GM12892 (cell line): ENCODE measurements at regions not wholly inside any gene's neighbourhood (a gene's known extent, or its start where the extent isn't known, plus 50 kb on each side); places are given as distances from the start of the nearest gene placed in this dataset.
"Not testable (repeated sequence)": the region's sequence is repeated elsewhere in the genome, so short reads cannot be mapped to it uniquely, and the experiment has no call there.

Experiments used
- POLR2A ChIP-seq: IDR thresholded peaks from 2 replicates; pipeline ENCODE4 v1.6.1; 2011; ENCODE audit warnings: low read depth, low read length, control low read depth
- POLR2AphosphoS5 ChIP-seq: IDR thresholded peaks from 2 replicates; pipeline ENCODE4 v1.6.1; 2011; ENCODE audit warnings: low read depth, low read length, control low read depth

DNA sequence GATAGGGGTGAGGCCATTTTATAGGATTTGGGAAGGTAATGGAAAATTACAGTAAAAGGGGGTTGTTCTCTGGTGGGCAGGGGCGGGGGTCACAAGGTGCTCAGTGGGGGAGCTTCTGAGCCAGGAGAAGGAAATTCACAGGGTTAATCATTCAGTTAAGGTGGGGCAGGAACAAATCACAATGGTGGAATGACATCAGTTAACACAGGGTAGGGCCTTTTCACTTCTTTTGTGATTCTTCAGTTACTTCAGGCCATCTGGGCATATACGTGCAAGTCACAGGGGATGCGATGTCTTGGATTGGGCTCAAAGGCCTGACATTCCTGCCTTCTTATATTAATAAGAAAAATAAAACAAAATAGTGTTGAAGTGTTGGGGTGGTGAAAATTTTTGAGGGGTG lies 181.1 kb upstream of the TRPC7 start:
- not testable (repeated sequence) for TF ChIP-seq POLR2AphosphoS5, POLR2A
